GM19239 (cell line): ENCODE measurements at regions not wholly inside any gene's neighbourhood (a gene's known extent, or its start where the extent isn't known, plus 50 kb on each side); places are given as distances from the start of the nearest gene placed in this dataset.
"Not testable (repeated sequence)": the region's sequence is repeated elsewhere in the genome, so short reads cannot be mapped to it uniquely, and the experiment has no call there.

Experiments
- DNase-seq: peaks from one replicate; pipeline ENCODE4 v3.0.0; 2011; ENCODE audit warnings: low spot score; ENCODE audit not compliant: insufficient read length
- FAIRE-seq: peaks from 2 replicates; lab custom pipeline; 2011; peaks lifted over from hg19 to GRCh38; lab: Jason Lieb, UNC

- FAIRE-seq, DNase-seq: not testable (repeated sequence)
Measured at GRCh38 chr19:28538579-28538978, 674.4 kb downstream of the UQCRFS1 start.

DNA sequence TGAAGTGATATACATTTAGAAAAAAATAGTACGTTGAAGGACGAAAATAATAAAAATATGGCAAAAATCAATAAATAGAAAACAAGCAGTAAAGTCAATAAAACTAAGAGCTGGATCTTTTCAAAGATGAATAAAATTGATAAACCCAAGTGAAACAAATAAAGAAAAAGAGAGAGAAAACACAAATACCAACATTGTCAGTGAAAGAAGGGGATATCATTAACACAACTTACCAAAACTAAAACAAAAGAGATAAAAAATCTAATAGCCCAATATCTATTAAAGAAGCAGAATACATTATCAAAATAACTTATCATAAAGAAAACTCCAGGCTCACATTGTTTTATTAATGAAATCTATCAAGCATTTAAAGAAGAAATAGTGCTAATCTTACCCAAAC lies 675.1 kb downstream of the UQCRFS1 start:
- no peak for DNase-seq
- no peak for FAIRE-seq

GRCh38 chr19:28537079-28537478 lies 675.9 kb downstream of the UQCRFS1 start:
- DNase-seq (no peak), FAIRE-seq (no peak)

DNA sequence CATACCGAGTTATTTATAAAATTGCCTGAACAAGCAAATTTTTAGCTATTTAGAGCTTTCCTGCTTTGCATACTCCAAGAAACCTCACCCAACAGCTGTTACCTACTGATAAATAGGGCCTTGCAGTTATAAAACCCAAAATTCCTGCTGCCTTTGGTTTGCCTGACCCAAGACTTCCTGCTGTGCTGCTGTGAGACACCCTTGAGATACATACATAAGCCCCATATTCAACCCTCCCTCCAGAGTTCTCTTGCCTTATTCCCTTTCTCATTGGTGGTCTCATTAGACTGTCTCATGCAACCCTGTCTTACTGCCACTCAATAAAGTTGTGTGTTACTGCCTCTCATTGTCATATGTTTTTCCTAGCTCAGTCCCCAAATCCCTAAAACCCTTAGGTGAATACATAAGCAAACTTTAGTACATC lies 677.6 kb downstream of the UQCRFS1 start:
- FAIRE-seq (no peak), DNase-seq (no peak)

DNA sequence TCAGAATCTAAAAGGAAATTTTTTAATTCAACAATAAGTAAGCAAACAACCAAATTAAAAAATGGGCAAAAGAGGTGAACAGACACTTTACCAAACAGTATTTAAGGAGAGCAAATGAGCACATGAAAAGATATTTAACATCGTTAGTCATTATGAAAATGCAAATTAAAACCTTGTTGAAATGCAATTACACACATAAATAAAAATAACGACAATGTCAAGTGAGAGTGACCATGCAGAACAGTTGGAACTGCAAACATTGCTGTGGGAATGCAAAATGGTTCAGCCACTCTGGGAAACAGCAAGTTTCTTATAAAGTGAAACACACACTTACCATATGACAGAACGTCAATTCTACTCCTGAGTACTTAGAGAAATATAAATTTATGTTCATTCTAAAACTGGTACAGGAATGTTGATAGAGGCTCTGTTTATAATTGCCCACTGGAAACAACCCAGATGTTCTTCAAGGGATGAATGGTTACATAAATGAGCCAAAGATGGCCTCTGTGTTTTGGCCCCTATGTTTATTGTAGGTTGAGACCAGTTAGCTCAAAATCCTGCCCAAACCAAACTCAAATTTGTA lies 678.1 kb downstream of the UQCRFS1 start:
- no peak for FAIRE-seq
- DNase-seq, result no peak

DNA sequence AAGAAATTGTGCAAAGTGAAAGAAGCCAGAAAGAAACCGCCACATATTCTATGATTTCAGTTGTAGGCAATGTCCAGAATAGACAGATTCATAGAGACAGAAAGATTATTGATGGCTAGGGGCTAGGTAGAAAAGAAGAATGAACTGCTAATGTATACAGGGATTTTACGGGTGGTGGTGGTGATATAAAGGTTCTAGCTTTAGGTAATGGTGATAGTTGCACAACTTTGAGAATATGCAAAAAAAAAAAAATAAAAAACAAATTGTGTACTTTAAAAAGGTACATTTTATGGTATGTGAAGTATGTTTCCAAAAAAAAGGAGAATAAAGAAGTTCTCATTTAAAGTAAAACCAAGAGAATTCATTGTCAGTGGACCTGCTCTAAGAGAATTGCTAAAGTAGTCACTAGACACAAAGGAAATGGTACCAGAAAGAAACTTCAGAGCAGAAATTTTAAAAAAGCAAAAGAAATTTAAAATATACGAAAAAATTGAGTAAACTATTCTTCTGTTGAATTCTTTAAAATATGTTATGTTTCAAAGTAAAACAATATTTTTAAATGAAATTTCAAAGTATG lies 680.1 kb downstream of the UQCRFS1 start:
- DNase-seq (no peak), FAIRE-seq (no peak)

DNA sequence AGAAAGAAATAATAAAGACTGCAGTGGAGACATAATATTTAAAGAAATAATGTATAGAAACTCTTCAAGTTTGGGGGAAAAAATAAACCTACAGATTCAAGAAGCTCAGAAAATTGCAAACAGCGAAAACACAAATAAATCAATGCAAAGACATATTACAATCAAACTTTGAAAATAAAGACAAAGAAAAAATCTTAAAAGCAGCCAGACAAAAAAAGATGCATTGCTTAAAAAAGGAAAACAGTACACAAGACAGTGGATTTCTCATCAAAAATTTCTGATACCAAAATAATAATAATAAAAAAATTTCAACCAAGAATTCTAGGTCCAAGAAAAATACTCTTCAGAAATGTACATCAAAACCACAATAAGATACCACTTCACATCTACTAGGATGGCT lies 681.0 kb downstream of the UQCRFS1 start:
- FAIRE-seq (no peak), DNase-seq (no peak)

DNA sequence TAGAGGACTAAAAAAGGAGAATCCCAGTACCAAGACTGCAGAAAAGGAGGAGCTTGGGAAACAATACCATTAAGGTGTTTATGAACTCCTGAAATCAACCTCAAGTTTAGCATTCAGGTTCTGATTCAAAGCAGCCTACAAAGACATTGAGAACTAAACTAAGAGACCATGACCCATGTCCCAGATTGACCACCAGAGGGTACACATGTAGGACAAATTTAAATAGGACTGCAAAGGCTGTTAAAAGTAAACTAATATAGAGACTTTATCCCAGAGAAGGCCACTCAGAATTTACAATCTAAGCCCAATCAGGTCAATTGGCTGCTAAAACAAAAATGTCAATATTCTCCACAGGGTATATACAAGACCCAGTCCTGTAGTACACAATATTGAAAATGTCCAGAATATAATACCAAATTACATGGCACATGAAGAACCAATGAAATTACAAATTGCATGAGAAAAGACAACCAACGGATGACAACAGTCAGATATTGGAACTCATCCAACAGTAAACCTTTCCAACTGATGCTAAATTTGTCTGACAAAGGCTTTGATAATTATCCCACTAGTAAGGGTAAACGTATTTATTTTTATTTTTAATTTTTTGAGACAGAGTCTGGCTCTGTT lies 682.4 kb downstream of the UQCRFS1 start:
- no peak for FAIRE-seq

DNA sequence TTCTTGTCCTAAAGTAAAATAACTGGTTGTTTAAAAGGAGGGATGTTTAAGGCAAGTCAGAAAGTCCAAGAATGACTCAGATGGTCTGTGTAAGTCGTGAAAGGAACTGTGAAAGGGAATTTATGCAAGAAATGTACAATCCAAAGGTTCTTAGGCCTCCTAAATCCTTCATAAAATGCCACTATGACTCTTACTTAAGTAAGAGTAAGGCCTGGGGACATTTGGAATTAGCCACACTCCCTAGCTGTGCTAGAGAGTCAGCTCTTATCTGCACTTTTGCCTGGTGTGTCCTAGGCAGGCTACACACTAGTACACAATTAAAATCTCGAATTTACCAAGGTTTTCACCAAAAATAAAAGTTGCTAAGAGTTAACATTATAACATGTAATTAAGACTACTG lies 686.9 kb downstream of the UQCRFS1 start:
- DNase-seq (no peak), FAIRE-seq (no peak)

More for the DNA sequence above, 682.4 kb downstream of the UQCRFS1 start:
- no peak for DNase-seq

- no peak for DNase-seq
Measured at GRCh38 chr19:28523619-28524018, 689.3 kb downstream of the UQCRFS1 start.

DNA sequence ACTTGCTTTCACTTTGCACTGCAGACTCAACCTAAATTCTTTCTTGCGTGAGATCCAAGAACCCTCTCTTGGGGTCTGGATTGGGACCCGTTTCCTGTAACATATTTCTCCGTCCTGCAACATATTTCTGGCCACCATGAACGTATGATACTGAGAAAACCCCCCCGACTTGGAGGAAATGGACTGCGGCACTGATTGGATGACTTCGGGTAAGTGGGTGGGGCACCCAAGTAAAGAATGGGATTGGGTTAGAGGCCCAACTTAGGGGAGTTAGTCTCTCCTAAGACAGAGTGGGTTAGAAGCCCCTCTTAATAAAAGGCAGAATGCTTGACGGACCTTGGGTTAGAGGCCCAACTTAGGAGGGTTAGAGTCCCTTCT lies 690.4 kb downstream of the UQCRFS1 start:
- no peak for FAIRE-seq

More at GRCh38 chr19:28523619-28524018, 689.3 kb downstream of the UQCRFS1 start:
- FAIRE-seq, result no peak

DNA sequence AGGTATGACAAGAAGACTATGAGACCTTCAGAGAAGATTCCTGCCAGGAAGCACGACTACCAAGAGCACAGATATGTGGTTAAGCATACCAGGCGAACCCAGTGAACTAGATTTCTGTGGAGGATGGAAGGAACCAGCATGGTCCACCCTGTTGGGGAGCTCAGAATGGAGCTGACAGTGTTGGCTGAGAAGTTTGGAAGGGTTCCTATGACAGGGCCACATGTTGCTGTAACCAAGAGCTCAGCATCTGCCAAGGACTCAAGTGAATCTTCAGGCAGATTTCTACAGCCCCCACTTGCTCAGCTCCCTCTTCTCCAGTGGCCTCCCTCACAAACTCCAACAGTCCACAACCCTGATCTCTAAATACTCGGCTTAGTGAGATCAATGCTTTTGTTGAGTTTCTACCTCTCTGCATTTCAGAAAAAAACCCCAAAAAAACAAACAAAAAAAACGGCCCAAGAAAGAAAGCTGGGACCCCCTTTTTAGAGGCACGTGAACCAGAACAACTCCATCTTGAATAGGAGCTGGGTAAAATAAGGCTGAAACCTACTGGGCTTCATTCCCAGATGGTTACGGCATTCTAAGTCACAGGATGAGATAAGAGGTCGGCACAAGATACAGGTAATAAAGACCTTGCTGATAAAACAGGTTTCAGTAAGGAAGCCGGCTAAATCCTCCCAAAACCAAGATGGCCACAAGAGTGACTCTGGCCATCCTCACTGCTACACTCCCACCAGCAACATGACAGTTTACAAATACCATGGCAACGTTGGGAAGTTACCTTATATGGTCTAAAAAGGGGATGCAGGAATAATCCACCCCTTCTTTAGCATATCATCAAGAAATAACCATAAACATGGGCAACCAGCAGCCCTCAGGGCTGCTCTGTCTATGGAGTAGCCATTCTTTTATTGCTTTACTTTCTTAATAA lies 691.1 kb downstream of the UQCRFS1 start:
- no peak for DNase-seq
- no peak for FAIRE-seq

More for the DNA sequence above, 690.4 kb downstream of the UQCRFS1 start:
- no peak for DNase-seq

- no peak for DNase-seq
- FAIRE-seq, result no peak
Measured at GRCh38 chr19:28520998-28521568, 691.9 kb downstream of the UQCRFS1 start.

GRCh38 chr19:28519952-28520861 lies 692.7 kb downstream of the UQCRFS1 start:
- DNase-seq (no peak), FAIRE-seq (no peak)

DNA sequence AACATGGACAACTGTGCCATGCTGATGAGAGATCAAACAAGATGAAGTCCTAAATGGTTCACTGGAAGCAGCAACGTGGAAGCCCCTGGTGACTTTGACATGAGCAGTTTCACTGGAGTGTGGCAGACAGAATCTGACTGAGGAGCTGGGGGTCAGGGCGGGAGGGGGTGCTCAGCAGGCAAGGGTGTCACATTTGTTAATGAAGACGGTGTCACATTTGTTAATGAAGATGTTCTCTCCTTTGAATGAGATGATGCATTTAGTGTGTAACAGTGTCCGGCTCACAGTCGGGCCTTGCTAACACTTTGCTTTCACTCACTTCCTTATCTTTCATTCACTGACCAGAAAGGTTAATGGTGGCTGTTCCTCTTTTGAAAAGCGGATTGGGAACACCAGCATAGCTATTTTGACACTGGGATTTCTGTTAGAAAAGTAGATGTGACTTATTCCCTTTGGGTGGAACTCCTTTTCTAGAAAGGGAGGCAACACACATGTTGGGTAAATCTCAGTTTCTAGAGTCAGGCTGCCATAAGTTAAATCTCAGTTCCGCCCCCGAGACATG lies 693.7 kb downstream of the UQCRFS1 start:
- no peak for FAIRE-seq
- no peak for DNase-seq

DNA sequence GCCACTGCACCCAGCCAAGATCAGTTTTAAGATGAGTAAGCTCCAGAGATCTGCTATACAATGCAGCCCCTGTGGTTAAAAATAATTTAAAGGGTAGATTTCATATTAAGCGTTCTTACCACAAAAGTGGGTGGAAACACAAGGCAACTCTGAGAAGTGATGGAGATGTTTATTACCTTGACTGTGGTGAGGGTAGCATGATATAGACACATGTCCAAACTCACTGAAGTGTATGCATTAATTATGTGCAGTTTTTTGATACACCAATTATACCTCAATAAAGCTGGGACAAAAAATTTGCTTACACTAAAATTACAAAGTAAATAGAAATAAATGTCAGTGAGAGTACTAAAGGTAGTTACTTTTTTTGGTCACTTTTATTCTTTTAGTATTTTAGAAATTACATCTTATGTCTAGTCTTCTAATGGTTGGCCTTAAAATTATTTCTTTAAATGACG lies 696.5 kb downstream of the UQCRFS1 start:
- FAIRE-seq, result no peak
- DNase-seq, result no peak

- no peak for FAIRE-seq
- no peak for DNase-seq
Measured at GRCh38 chr19:28514166-28514565, 698.8 kb downstream of the UQCRFS1 start.

DNA sequence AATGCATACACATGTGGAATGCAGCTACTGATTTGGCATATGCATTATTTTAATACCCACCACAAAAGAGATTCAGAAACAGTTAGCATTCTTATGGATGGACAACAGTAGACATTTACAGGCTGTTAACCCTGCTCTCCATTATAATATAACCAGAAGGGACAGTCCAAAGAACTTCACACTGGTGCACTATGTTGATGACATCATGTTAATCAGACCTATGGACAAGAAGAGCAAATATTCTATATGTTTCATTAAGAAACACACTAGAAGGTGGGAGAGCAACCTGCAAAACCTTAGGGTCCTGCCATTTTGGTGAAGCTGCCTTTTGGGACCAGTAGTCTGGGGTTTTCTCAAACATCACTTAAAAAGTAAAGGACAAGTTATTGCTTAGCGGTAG lies 701.3 kb downstream of the UQCRFS1 start:
- DNase-seq, result no peak
- no peak for FAIRE-seq
